NCI-H1930 (cell line): ENCODE measurements at regions not wholly inside any gene's neighbourhood (a gene's known extent, or its start where the extent isn't known, plus 50 kb on each side); places are given as distances from the start of the nearest gene placed in this dataset.
"Not testable (repeated sequence)": the region's sequence is repeated elsewhere in the genome, so short reads cannot be mapped to it uniquely, and the experiment has no call there.

ENCODE experiments used
- DNase-seq, 2 experiments: peaks; one replicate each; lab custom pipeline; 2025; lab: John Stamatoyannopoulos, UW

GRCh38 chr18:28777756-28778155, 600.8 kb upstream of the CDH2 start:
- DNase-seq = no peak

- DNase-seq = no peak
Observed at GRCh38 chr18:28771849-28772248, 594.9 kb upstream of the CDH2 start.

GRCh38 chr18:28768791-28769768, 592.1 kb upstream of the CDH2 start:
- no peak for DNase-seq

- DNase-seq = no peak
Observed at GRCh38 chr18:28767727-28768211, 590.8 kb upstream of the CDH2 start.

GRCh38 chr18:28767201-28767600, 590.3 kb upstream of the CDH2 start:
- no peak for DNase-seq

- no peak for DNase-seq
Observed at GRCh38 chr18:28766721-28767120, 589.8 kb upstream of the CDH2 start.

GRCh38 chr18:28766027-28766426, 589.1 kb upstream of the CDH2 start:
- no peak for DNase-seq

GRCh38 chr18:28760299-28760698, 583.4 kb upstream of the CDH2 start:
- DNase-seq = no peak

- no peak for DNase-seq
Observed at GRCh38 chr18:28757466-28758008, 580.6 kb upstream of the CDH2 start.

- no peak for DNase-seq
Observed at GRCh38 chr18:28743115-28743514, 566.2 kb upstream of the CDH2 start.

- DNase-seq = no peak
Observed at GRCh38 chr18:28740575-28740974, 563.6 kb upstream of the CDH2 start.

- DNase-seq = no peak
Observed at GRCh38 chr18:28736951-28737350, 560.0 kb upstream of the CDH2 start.

- no peak for DNase-seq
Observed at GRCh38 chr18:28736223-28736622, 559.3 kb upstream of the CDH2 start.

GRCh38 chr18:28735731-28736130, 558.8 kb upstream of the CDH2 start:
- no peak for DNase-seq

- DNase-seq = no peak
Observed at GRCh38 chr18:28729321-28729720, 552.4 kb upstream of the CDH2 start.

GRCh38 chr18:28728891-28729290, 552.0 kb upstream of the CDH2 start:
- no peak for DNase-seq

- DNase-seq = not testable (repeated sequence)
Observed at GRCh38 chr18:28727189-28727588, 550.3 kb upstream of the CDH2 start.

- DNase-seq = no peak
Observed at GRCh38 chr18:28725876-28726275, 548.9 kb upstream of the CDH2 start.

GRCh38 chr18:28723506-28723905, 546.6 kb upstream of the CDH2 start:
- no peak for DNase-seq

- DNase-seq = no peak
Observed at GRCh38 chr18:28718696-28719095, 541.8 kb upstream of the CDH2 start.

- DNase-seq = no peak
Observed at GRCh38 chr18:28716338-28716737, 539.4 kb upstream of the CDH2 start.

GRCh38 chr18:28715206-28715605, 538.3 kb upstream of the CDH2 start:
- no peak for DNase-seq

GRCh38 chr18:28714498-28714897, 537.6 kb upstream of the CDH2 start:
- peak in 1 of 2 experiments; percentile 36 for DNase-seq
